Dermis microvascular lymphatic vessel endothelial cell (primary cell): ENCODE measurements at regions not wholly inside any gene's neighbourhood (a gene's known extent, or its start where the extent isn't known, plus 50 kb on each side); places are given as distances from the start of the nearest gene placed in this dataset.
"Not testable (repeated sequence)": the region's sequence is repeated elsewhere in the genome, so short reads cannot be mapped to it uniquely, and the experiment has no call there.

Source experiments
- DNase-seq, 2 donors: peaks; one replicate each; pipeline versions ENCODE4 v3.0.0 to v3.0.0-alpha.2; 2010; ENCODE audit warnings: low read depth in 2 of 2

- not testable (repeated sequence) for DNase-seq
These were observed 59.6 kb upstream of the DMRTB1 start for GRCh38 chr1:53399370-53400133.

- DNase-seq, result no peak
These were observed 58.2 kb upstream of the DMRTB1 start for GRCh38 chr1:53400761-53401674.

GRCh38 chr1:53401813-53402745 lies 57.1 kb upstream of the DMRTB1 start:
- no peak for DNase-seq

- DNase-seq, result no peak
These were observed 56.1 kb upstream of the DMRTB1 start for GRCh38 chr1:53402891-53403655.

GRCh38 chr1:53405737-53406136 lies 53.5 kb upstream of the DMRTB1 start:
- no peak for DNase-seq

- no peak for DNase-seq
These were observed 52.5 kb upstream of the DMRTB1 start for GRCh38 chr1:53406551-53407235.

GRCh38 chr1:53408013-53408754 lies 51.0 kb upstream of the DMRTB1 start:
- DNase-seq, result no peak

- no peak for DNase-seq
These were observed 50.5 kb upstream of the DMRTB1 start for GRCh38 chr1:53408755-53409129.

GRCh38 chr1:53409233-53409632 lies 50.0 kb upstream of the DMRTB1 start:
- no peak for DNase-seq
